Esophagus muscularis mucosa (tissue), 4 donors: ENCODE measurements at regions not wholly inside any gene's neighbourhood (a gene's known extent, or its start where the extent isn't known, plus 50 kb on each side); places are given as distances from the start of the nearest gene placed in this dataset.

Source experiments
- DNase-seq: peaks from one replicate; pipeline ENCODE4 v3.0.0-alpha.2; 2017; ENCODE audit errors: extremely low spot score
- H3K27ac ChIP-seq, 4 donors: fragments of 200-600 bp; sonication (generic); replicated peaks in 1 of 4; 1 replicate in 3 of 4; 2 replicates in 1 of 4; pipeline ENCODE4 v1.5.1; 2016 to 2019; ENCODE audit warnings: mild to moderate bottlenecking in 1 of 4
- H3K27me3 ChIP-seq, 4 donors: fragments of 200-600 bp; sonication (generic); one replicate each; pipeline versions ENCODE4 v1.5.1 to v1.6.0; 2016 to 2019
- H3K36me3 ChIP-seq, 4 donors: fragments of 200-600 bp; sonication (generic); one replicate each; pipeline ENCODE4 v1.5.1; 2016 to 2019
- H3K4me1 ChIP-seq, 4 donors: fragments of 200-600 bp; sonication (generic); one replicate each; pipeline ENCODE4 v1.5.1; 2016 to 2019
- H3K4me3 ChIP-seq, 4 donors: fragments of 200-600 bp; sonication (generic); 1 replicate in 2 of 4; 2 replicates in 2 of 4; pipeline ENCODE4 v1.5.1; 2016 to 2019; ENCODE audit warnings: mild to moderate bottlenecking in 4 of 4, moderate library complexity in 1 of 4
- H3K9me3 ChIP-seq, 4 donors: fragments of 200-600 bp; sonication (generic); 1 replicate in 3 of 4; 2 replicates in 1 of 4; pipeline ENCODE4 v1.5.1; 2016 to 2019
- EP300 ChIP-seq: sonication (generic); formaldehyde crosslinking; IDR thresholded peaks from one replicate; pipeline ENCODE4 v1.6.1; 2017; ENCODE audit warnings: antibody characterized with exemption
- POLR2A ChIP-seq: fragments of 450-650 bp; IDR thresholded peaks from one replicate; pipeline ENCODE4 v1.6.1; 2017; ENCODE audit warnings: antibody characterized with exemption, moderate library complexity, mild to moderate bottlenecking, low read depth
- POLR2AphosphoS5 ChIP-seq, 2 donors: sonication (generic); formaldehyde crosslinking; IDR thresholded peaks; one replicate each; pipeline ENCODE4 v1.6.1; 2017; ENCODE audit warnings: antibody characterized with exemption in 2 of 2
- WGBS: methylation state at CpG from one replicate; pipeline ENCODE4 v1.1.5; 2018; 5-methylcytosine and 5-hydroxymethylcytosine counted together
- intact Hi-C: fragments of 100-400 bp; cut with DNase I; formaldehyde crosslinking; loops from one replicate; pipeline ENCODE4 v1.15.1; 2023
- TF ChIP-seq, protein P1 (sequence below), 3 experiments: fragments of 200-600 bp in 2 of 3; fragments of 450-650 bp in 1 of 3; sonication (generic) in 2 of 3; IDR thresholded peaks; one replicate each; pipeline ENCODE4 v1.5.1; 2017 to 2019; ENCODE audit warnings: antibody characterized with exemption in 3 of 3, mild to moderate bottlenecking in 2 of 3, moderate library complexity in 1 of 3

DNA sequence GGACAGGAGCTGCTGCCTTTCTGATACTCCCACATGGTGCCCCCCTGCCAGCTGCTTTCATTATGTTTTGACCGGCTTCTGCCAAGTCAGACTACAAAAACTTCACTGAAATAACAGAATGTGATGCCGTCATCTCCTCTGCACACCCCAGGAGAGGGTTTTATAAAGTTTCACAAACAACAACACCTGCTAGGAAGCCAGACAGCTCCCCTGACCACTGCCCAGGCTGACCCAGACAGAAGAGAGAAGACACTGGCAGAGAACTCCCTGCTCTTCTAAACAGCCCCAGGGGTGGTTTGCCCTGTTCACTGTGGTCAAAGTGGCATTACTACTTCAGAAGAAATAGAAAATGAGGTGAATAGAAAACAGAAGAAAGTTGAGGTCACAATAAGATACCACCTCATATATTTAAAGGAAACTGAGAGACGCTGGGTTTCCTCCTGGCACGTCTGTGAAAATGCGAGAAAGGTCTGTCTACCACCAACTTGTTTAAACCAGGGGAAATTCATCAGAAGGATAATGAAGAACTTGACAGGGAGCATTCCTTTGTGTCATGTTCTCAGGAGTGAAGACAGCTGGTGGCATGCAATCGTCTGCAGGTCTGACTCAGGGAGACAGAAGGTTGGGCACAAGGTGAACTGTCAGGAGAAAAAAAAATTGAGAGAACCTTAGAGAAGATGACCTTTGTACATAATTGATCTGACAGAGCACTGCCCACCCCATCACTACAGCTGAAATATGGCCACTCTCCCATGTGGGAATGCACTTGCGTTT lies 119.0 kb upstream of the NFIA start:
- TF ChIP-seq EP300 = no peak
- TF ChIP-seq, protein P1, sequence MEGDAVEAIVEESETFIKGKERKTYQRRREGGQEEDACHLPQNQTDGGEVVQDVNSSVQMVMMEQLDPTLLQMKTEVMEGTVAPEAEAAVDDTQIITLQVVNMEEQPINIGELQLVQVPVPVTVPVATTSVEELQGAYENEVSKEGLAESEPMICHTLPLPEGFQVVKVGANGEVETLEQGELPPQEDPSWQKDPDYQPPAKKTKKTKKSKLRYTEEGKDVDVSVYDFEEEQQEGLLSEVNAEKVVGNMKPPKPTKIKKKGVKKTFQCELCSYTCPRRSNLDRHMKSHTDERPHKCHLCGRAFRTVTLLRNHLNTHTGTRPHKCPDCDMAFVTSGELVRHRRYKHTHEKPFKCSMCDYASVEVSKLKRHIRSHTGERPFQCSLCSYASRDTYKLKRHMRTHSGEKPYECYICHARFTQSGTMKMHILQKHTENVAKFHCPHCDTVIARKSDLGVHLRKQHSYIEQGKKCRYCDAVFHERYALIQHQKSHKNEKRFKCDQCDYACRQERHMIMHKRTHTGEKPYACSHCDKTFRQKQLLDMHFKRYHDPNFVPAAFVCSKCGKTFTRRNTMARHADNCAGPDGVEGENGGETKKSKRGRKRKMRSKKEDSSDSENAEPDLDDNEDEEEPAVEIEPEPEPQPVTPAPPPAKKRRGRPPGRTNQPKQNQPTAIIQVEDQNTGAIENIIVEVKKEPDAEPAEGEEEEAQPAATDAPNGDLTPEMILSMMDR (IDR thresholded peaks at IDR 0.05) = no peak
- TF ChIP-seq POLR2AphosphoS5 (IDR thresholded peaks at IDR 0.05) = no peak
- TF ChIP-seq POLR2A = no peak
- H3K4me3 ChIP-seq = no peak overlapping the region
- WGBS = 80% methylated on average over 7 of the region's 7 CpGs
- no peaks in the 10 kb centered on the region for H3K4me1 ChIP-seq
- H3K27ac ChIP-seq = no peak overlapping the region
- intact Hi-C loops = no loop called here
- peaks cover 0 to 14% (median 8%) of the 10 kb centered on the region in 4 donors for H3K9me3 ChIP-seq
- H3K27me3 ChIP-seq = no peaks in the 10 kb centered on the region
- no peak for DNase-seq
- no peaks in the 10 kb centered on the region for H3K36me3 ChIP-seq

DNA sequence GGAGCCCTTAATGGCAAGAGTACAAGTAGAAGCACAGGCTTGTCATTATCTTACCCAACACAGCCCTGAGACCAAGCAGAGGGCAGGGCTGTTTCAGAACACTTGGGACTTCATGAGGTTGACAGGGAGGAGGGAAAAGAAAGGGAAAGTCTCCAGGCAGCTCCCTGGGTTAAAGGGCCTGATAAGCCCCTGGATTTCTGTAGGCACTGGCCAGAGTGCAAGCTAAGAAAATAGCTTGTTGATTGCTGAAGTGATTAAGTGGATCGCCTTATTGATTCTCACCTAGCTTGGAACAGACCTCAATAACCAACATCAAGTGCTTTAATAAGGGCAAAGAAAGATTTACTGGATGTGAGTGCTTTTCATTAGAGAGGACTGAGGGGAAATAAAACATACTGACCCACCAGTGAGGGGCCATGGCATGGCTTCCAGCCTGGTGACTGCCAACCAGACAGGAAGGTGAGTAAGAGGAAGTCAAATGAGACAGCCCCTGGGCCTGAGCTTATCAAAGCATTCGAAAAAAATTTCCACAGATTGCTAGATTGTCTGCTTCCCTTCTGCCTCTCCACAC lies 121.4 kb upstream of the NFIA start:
- no peaks in the 10 kb centered on the region for H3K27me3 ChIP-seq
- no peaks in the 10 kb centered on the region for H3K36me3 ChIP-seq
- H3K4me1 ChIP-seq = no peaks in the 10 kb centered on the region
- intact Hi-C loops = no loop called here
- no peak overlapping the region for H3K4me3 ChIP-seq
- TF ChIP-seq, protein P1 (IDR thresholded peaks at IDR 0.05) = no peak
- no peak for TF ChIP-seq EP300
- TF ChIP-seq POLR2A = no peak
- TF ChIP-seq POLR2AphosphoS5 (IDR thresholded peaks at IDR 0.05) = no peak
- no peak for DNase-seq
- peaks cover 0 to 14% (median 8%) of the 10 kb centered on the region in 4 donors for H3K9me3 ChIP-seq
- 87% methylated on average over 2 of the region's 2 CpGs for WGBS
- H3K27ac ChIP-seq = no peak overlapping the region

DNA sequence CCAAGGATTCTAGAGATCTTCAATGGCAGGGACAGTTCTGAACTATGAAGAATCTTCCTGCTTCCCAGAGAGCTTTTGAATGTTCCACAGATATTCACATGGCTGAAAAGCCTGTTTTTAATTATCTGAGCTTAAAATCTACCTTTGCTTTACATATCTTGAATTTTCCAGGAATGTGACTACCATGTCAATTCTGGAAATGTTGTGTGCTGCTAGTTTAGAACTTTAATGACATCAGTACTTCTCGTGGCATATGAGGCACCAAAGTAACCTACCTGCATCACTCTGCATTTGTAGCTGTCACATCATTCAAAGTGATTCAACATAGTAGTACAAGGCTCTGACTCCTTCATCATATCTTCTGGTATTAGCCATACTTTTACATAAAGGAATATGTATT lies 122.7 kb upstream of the NFIA start:
- Histone ChIP-seq H3K4me3 (no peak overlapping the region), H3K4me1 (no peaks in the 10 kb centered on the region), H3K27me3 (no peaks in the 10 kb centered on the region), H3K36me3 (no peaks in the 10 kb centered on the region), H3K9me3 (peaks cover 0 to 8% (median 0%) of the 10 kb centered on the region in 4 donors), H3K27ac (no peak overlapping the region)
- DNase-seq = no peak
- WGBS = 95% methylated on average over 1 of the region's 1 CpG
- TF ChIP-seq, protein P1 (IDR thresholded peaks at IDR 0.05) = no peak
- no peak for TF ChIP-seq POLR2AphosphoS5 (IDR thresholded peaks at IDR 0.05)
- no peak for TF ChIP-seq POLR2A
- TF ChIP-seq EP300 = no peak
- intact Hi-C loops = no loop called here

DNA sequence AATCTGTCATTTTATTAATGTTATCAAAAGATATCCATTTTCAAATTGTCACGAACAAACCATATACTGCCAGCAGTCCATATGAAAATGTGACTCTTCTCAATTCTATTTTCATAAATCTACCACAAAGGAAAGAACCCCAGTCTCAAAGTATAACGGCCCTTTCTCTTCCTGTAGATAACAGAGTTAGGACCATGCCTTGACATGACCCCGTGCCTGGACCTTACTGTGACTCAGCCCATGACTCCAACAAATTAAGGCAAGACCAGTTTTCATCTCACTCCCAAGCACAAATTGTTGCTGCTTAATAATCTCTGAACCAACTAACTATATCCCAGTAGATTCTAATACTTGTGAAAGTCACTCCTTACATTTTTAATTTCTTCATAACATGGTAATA lies 124.4 kb upstream of the NFIA start:
- no peaks in the 10 kb centered on the region for H3K36me3 ChIP-seq
- intact Hi-C loops = no loop called here
- H3K27ac ChIP-seq = no peak overlapping the region
- 76% methylated on average over 3 of the region's 3 CpGs for WGBS
- H3K27me3 ChIP-seq = no peaks in the 10 kb centered on the region
- H3K4me3 ChIP-seq = no peak overlapping the region
- TF ChIP-seq EP300 = no peak
- TF ChIP-seq, protein P1 (IDR thresholded peaks at IDR 0.05) = no peak
- TF ChIP-seq POLR2AphosphoS5 (IDR thresholded peaks at IDR 0.05) = no peak
- TF ChIP-seq POLR2A = no peak
- no peak for DNase-seq
- no peaks in the 10 kb centered on the region for H3K4me1 ChIP-seq
- H3K9me3 ChIP-seq = peaks cover 0 to 6% (median 0%) of the 10 kb centered on the region in 4 donors
